ENCODE measurements at regions not wholly inside any gene's neighbourhood (a gene's known extent, or its start where the extent isn't known, plus 50 kb on each side); places are given as distances from the start of the nearest gene placed in this dataset.

DNA sequence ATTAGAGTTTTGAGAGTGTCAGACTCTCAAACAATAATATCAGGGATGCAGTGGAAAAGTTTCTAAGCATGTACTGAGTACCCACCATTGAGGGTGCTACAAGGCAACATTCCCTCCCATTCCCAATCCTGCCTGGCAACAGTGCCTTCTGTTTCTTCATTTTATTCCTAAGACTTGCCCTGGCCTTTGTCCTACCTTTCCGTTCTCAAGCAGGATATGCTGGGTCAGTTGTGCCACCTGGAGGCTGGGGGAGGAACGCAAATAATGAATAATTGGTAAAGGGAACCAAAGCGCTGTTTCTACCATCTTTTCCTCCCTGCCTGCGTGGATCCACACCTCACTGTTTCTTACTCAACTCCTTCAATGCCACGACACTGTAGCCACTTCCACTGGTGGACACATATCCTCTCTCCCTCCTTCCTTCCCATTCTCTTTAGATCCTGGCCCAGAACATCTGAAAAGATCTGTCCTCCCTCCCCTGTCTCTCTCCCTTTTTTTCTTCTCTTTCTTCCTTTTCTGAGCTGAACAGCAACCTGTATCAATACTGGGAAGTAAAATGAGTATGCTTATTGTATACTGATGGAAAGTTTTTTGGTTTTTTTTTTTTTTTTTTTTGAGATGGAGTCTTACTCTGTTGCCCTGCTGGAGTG is 149.5 kb downstream of the C9orf152 start:
- TF ChIP-seq, protein P1, sequence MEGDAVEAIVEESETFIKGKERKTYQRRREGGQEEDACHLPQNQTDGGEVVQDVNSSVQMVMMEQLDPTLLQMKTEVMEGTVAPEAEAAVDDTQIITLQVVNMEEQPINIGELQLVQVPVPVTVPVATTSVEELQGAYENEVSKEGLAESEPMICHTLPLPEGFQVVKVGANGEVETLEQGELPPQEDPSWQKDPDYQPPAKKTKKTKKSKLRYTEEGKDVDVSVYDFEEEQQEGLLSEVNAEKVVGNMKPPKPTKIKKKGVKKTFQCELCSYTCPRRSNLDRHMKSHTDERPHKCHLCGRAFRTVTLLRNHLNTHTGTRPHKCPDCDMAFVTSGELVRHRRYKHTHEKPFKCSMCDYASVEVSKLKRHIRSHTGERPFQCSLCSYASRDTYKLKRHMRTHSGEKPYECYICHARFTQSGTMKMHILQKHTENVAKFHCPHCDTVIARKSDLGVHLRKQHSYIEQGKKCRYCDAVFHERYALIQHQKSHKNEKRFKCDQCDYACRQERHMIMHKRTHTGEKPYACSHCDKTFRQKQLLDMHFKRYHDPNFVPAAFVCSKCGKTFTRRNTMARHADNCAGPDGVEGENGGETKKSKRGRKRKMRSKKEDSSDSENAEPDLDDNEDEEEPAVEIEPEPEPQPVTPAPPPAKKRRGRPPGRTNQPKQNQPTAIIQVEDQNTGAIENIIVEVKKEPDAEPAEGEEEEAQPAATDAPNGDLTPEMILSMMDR (IDR thresholded peaks at IDR 0.05; ENCODE audit: extremely low read depth in 1 of 2, insufficient read depth in 1 of 2, low read depth in 1 of 2, low read length in 2 of 2): peak; percentile 37 to 46
- TF ChIP-seq EZH2 (IDR thresholded peaks at IDR 0.05; ENCODE audit: borderline replicate concordance, low read depth, low read length, severe bottlenecking) (no peak), POLR2A (IDR thresholded peaks at IDR 0.05; ENCODE audit: low read depth, low read length) (peak; percentile 31), POLR2AphosphoS5 (IDR thresholded peaks at IDR 0.05; ENCODE audit: insufficient read depth, low read depth, low read length) (peak; percentile 43), GATA2 (IDR thresholded peaks at IDR 0.05; ENCODE audit: insufficient read depth, insufficient read length, low read depth, low read length) (no peak), FOS (IDR thresholded peaks at IDR 0.05; ENCODE audit: borderline replicate concordance, insufficient read depth, low read length) (no peak), MYC (IDR thresholded peaks at IDR 0.05; ENCODE audit: low read depth, low read length) (no peak), JUN (IDR thresholded peaks at IDR 0.05; ENCODE audit: borderline replicate concordance, insufficient read depth, insufficient read length, low read depth) (no peak)
- TF ChIP-seq, protein P2, sequence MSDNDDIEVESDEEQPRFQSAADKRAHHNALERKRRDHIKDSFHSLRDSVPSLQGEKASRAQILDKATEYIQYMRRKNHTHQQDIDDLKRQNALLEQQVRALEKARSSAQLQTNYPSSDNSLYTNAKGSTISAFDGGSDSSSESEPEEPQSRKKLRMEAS (IDR thresholded peaks at IDR 0.05; ENCODE audit: insufficient read depth, insufficient read length): no peak

Measured in endothelial cell of umbilical vein (primary cell).